HG02884 (cell line): ENCODE measurements at regions not wholly inside any gene's neighbourhood (a gene's known extent, or its start where the extent isn't known, plus 50 kb on each side); places are given as distances from the start of the nearest gene placed in this dataset.
"Not testable (repeated sequence)": the region's sequence is repeated elsewhere in the genome, so short reads cannot be mapped to it uniquely, and the experiment has no call there.

Experiments used
- ATAC-seq: cut with Tn5 transposase; IDR thresholded peaks from one replicate; pipeline ENCODE4 v1.9.1; 2021; ENCODE audit warnings: mild to moderate bottlenecking, moderate library complexity; ENCODE audit not compliant: unreplicated experiment

- ATAC-seq: no peak
Observed at GRCh38 chr3:18562364-18563154, 137.4 kb upstream of the SATB1 start.

- ATAC-seq: peak; percentile 48
Observed at GRCh38 chr3:18559331-18559842, 134.2 kb upstream of the SATB1 start.

- no peak for ATAC-seq
Observed at GRCh38 chr3:18558507-18558906, 133.4 kb upstream of the SATB1 start.

GRCh38 chr3:18557216-18557615 lies 132.1 kb upstream of the SATB1 start:
- no peak for ATAC-seq

GRCh38 chr3:18556503-18557135 lies 131.5 kb upstream of the SATB1 start:
- peak; percentile 90 for ATAC-seq

GRCh38 chr3:18556001-18556408 lies 130.9 kb upstream of the SATB1 start:
- ATAC-seq: peak; percentile 16

GRCh38 chr3:18552579-18553105 lies 127.5 kb upstream of the SATB1 start:
- ATAC-seq: not testable (repeated sequence)

GRCh38 chr3:18546632-18547031 lies 121.5 kb upstream of the SATB1 start:
- no peak for ATAC-seq

- no peak for ATAC-seq
Observed at GRCh38 chr3:18544146-18544545, 119.0 kb upstream of the SATB1 start.

GRCh38 chr3:18538463-18539230 lies 113.5 kb upstream of the SATB1 start:
- no peak for ATAC-seq

GRCh38 chr3:18533039-18533438 lies 107.9 kb upstream of the SATB1 start:
- no peak for ATAC-seq

GRCh38 chr3:18531662-18532061 lies 106.5 kb upstream of the SATB1 start:
- ATAC-seq: peak; percentile 81

GRCh38 chr3:18529631-18530030 lies 104.5 kb upstream of the SATB1 start:
- ATAC-seq: no peak

- no peak for ATAC-seq
Observed at GRCh38 chr3:18527691-18528090, 102.6 kb upstream of the SATB1 start.

GRCh38 chr3:18526667-18527066 lies 101.5 kb upstream of the SATB1 start:
- no peak for ATAC-seq

- not testable (repeated sequence) for ATAC-seq
Observed at GRCh38 chr3:18516170-18516569, 91.0 kb upstream of the SATB1 start.

- ATAC-seq: no peak
Observed at GRCh38 chr3:18513091-18513490, 88.0 kb upstream of the SATB1 start.

GRCh38 chr3:18512007-18512406 lies 86.9 kb upstream of the SATB1 start:
- no peak for ATAC-seq

- no peak for ATAC-seq
Observed at GRCh38 chr3:18510947-18511346, 85.8 kb upstream of the SATB1 start.

GRCh38 chr3:18507333-18507732 lies 82.2 kb upstream of the SATB1 start:
- no peak for ATAC-seq

- ATAC-seq: no peak
Observed at GRCh38 chr3:18505056-18505455, 79.9 kb upstream of the SATB1 start.
